Panc1 (cell line): ENCODE measurements at regions not wholly inside any gene's neighbourhood (a gene's known extent, or its start where the extent isn't known, plus 50 kb on each side); places are given as distances from the start of the nearest gene placed in this dataset.

Experiments used
- ATAC-seq: fragments of 200-7000 bp; cut with Tn5 transposase; 2 replicates; pipeline ENCODE4 v1.9.1; 2020; ENCODE audit warnings: mild to moderate bottlenecking, moderate library complexity
- BruUV-seq: library from RNA; stranded (reverse); fragments of 400-500 nt; replicated peaks from 2 replicates; lab custom pipeline; 2021; lab: Mats Ljungman, UMichigan
- CTCF ChIA-PET: fragments of 300-600 bp; sonication (Branson Sonifier 250); formaldehyde crosslinking; loops from one replicate; lab custom pipeline; 2022; ENCODE audit warnings: antibody characterized with exemption; lab: Charles Lee
- POLR2A ChIA-PET: fragments of 300-600 bp; sonication (Branson Sonifier 250); formaldehyde crosslinking; loops from one replicate; lab custom pipeline; 2022; ENCODE audit warnings: antibody characterized with exemption; lab: Charles Lee
- DNase-seq: peaks from one replicate; pipeline ENCODE4 v3.0.0-alpha.2; 2010; ENCODE audit warnings: low read depth, low spot score
- H3K27ac ChIP-seq: 2 replicates; pipeline ENCODE4 v1.5.1; 2011; ENCODE audit warnings: mild to moderate bottlenecking, low read length, inconsistent platforms
- H3K27me3 ChIP-seq: fragments of 200-500 bp; sonication (Bioruptor generic); 2 replicates; pipeline ENCODE4 v1.6.0; 2014; ENCODE audit warnings: low read length, inconsistent platforms; ENCODE audit not compliant: control insufficient read depth, insufficient read depth
- H3K36me3 ChIP-seq: fragments of 200-500 bp; sonication (Bioruptor generic); 2 replicates; pipeline ENCODE4 v1.5.1; 2014; ENCODE audit warnings: inconsistent platforms, mild to moderate bottlenecking, low read length, moderate library complexity; ENCODE audit not compliant: control insufficient read depth, insufficient read depth
- H3K4me1 ChIP-seq: 2 replicates; pipeline ENCODE4 v1.5.1; 2011; ENCODE audit warnings: inconsistent platforms, mild to moderate bottlenecking, low read length, moderate library complexity; ENCODE audit not compliant: control insufficient read depth, insufficient read depth
- H3K4me3 ChIP-seq, 2 experiments: 2 replicates each; pipeline ENCODE4 v1.5.1; 2011 to 2012; ENCODE audit warnings: low read depth in 2 of 2, low read length in 2 of 2, mild to moderate bottlenecking in 2 of 2, inconsistent platforms in 1 of 2, moderate library complexity in 1 of 2
- H3K9me3 ChIP-seq: fragments of 200-500 bp; sonication (Bioruptor generic); 2 replicates; pipeline ENCODE4 v1.5.1; 2014; ENCODE audit warnings: low read depth, mild to moderate bottlenecking, inconsistent platforms, low read length, moderate library complexity; ENCODE audit not compliant: control insufficient read depth, insufficient read depth
- CTCF ChIP-seq: fragments of 450-650 bp; IDR thresholded peaks from 2 replicates; pipeline ENCODE4 v1.5.1; 2017; ENCODE audit warnings: mild to moderate bottlenecking
- POLR2AphosphoS5 ChIP-seq: IDR thresholded peaks from 2 replicates; pipeline ENCODE4 v1.6.1; 2012; ENCODE audit warnings: mild to moderate bottlenecking, low read depth, low read length, moderate library complexity
- REST ChIP-seq, 2 experiments: IDR thresholded peaks; 2 replicates each; pipeline ENCODE4 v1.6.1; 2011 to 2012; ENCODE audit warnings: low read depth in 2 of 2, control low read depth in 1 of 2, low read length in 1 of 2, mild to moderate bottlenecking in 1 of 2, moderate library complexity in 1 of 2; ENCODE audit not compliant: insufficient read depth in 1 of 2
- SIN3A ChIP-seq: IDR thresholded peaks from 2 replicates; pipeline ENCODE4 v1.6.1; 2012; ENCODE audit warnings: low read depth, mild to moderate bottlenecking, low read length, moderate library complexity, borderline replicate concordance; ENCODE audit not compliant: insufficient read depth
- TCF7L2 ChIP-seq: IDR thresholded peaks from 2 replicates; pipeline ENCODE4 v1.6.1; 2011; ENCODE audit warnings: mild to moderate bottlenecking, low read depth, low read length, inconsistent platforms
- in situ Hi-C: cut with HindIII; loops from 2 replicates; pipeline ENCODE4 v1.10.0; 2016; ENCODE audit warnings: low sequenced_read_pairs, low pct_unique_long_range_greater_than_20kb
- intact Hi-C: fragments of 100-400 bp; cut with micrococcal nuclease; formaldehyde crosslinking; loops from one replicate; pipeline ENCODE4 v1.10.0; 2022; ENCODE audit not compliant: unreplicated experiment

GRCh38 chr20:12598894-12599293 lies 409.9 kb upstream of the SPTLC3 start:
- ChIA-PET POLR2A (no interaction called here), CTCF (no interaction called here)
- TF ChIP-seq SIN3A (no peak), CTCF (no peak), REST (IDR thresholded peaks at IDR 0.05; ENCODE audit: insufficient read depth in 1 of 2, low read depth in 2 of 2, low read length in 1 of 2) (no peak), POLR2AphosphoS5 (no peak), TCF7L2 (no peak)
- Histone ChIP-seq H3K27me3 (no peaks in the 10 kb centered on the region), H3K36me3 (no peaks in the 10 kb centered on the region), H3K4me1 (no peaks in the 10 kb centered on the region), H3K27ac (no peak overlapping the region), H3K4me3 (no peak overlapping the region), H3K9me3 (no peaks in the 10 kb centered on the region)
- DNase-seq: no peak
- intact Hi-C loops (no loop called here), in situ Hi-C loops (no loop called here)
- no peak for ATAC-seq
- no TSS peak for BruUV-seq

- Histone ChIP-seq H3K4me3 (no peak overlapping the region), H3K9me3 (no peaks in the 10 kb centered on the region), H3K4me1 (no peaks in the 10 kb centered on the region), H3K36me3 (no peaks in the 10 kb centered on the region), H3K27me3 (no peaks in the 10 kb centered on the region), H3K27ac (no peak overlapping the region)
- POLR2A ChIA-PET: no interaction called here
- no peak for DNase-seq
- TF ChIP-seq REST (IDR thresholded peaks at IDR 0.05; ENCODE audit: insufficient read depth in 1 of 2, low read depth in 2 of 2, low read length in 1 of 2) (no peak), CTCF (no peak), TCF7L2 (no peak), POLR2AphosphoS5 (no peak), SIN3A (no peak)
- in situ Hi-C loops (no loop called here), intact Hi-C loops (no loop called here)
- BruUV-seq: no TSS peak
- CTCF ChIA-PET: no interaction called here
- ATAC-seq: no peak
Measured at GRCh38 chr20:12599494-12599893, 409.3 kb upstream of the SPTLC3 start.
